A673 (cell line): ENCODE measurements at regions not wholly inside any gene's neighbourhood (a gene's known extent, or its start where the extent isn't known, plus 50 kb on each side); places are given as distances from the start of the nearest gene placed in this dataset.

Source experiments
- BruUV-seq: library from RNA; stranded (reverse); fragments of 400-500 nt; replicated peaks from 2 replicates; lab custom pipeline; 2021; lab: Mats Ljungman, UMichigan
- CTCF ChIA-PET: fragments of 300-600 bp; sonication (Branson Sonifier 250); formaldehyde crosslinking; loops from one replicate; lab custom pipeline; 2022; ENCODE audit warnings: antibody characterized with exemption; lab: Charles Lee
- POLR2A ChIA-PET: fragments of 300-600 bp; sonication (Branson Sonifier 250); formaldehyde crosslinking; loops from one replicate; lab custom pipeline; 2022; ENCODE audit warnings: antibody characterized with exemption; ENCODE audit not compliant: low non-redundant PET; lab: Charles Lee
- DNase-seq: peaks from one replicate; pipeline ENCODE4 v3.0.0-alpha.2; 2015; ENCODE audit warnings: low spot score
- H3K27ac ChIP-seq: fragments of 200-600 bp; sonication (generic); 2 replicates; pipeline ENCODE4 v1.5.1; 2016; ENCODE audit warnings: mixed run types, low read depth, mild to moderate bottlenecking, mixed read lengths, antibody characterized with exemption, low read length; ENCODE audit not compliant: poor library complexity, severe bottlenecking
- H3K27me3 ChIP-seq: fragments of 200-600 bp; sonication (generic); replicated peaks from 2 replicates; pipeline ENCODE4 v1.6.1; 2017; ENCODE audit warnings: mixed run types, low read depth, mild to moderate bottlenecking, mixed read lengths, antibody characterized with exemption, low read length; ENCODE audit not compliant: insufficient read depth, poor library complexity
- H3K36me3 ChIP-seq: fragments of 200-600 bp; sonication (generic); 2 replicates; pipeline ENCODE4 v1.6.1; 2016; ENCODE audit warnings: mixed run types, mild to moderate bottlenecking, mixed read lengths, antibody characterized with exemption, low read length; ENCODE audit not compliant: insufficient read depth, poor library complexity, severe bottlenecking
- H3K4me1 ChIP-seq: fragments of 200-600 bp; sonication (generic); 2 replicates; pipeline ENCODE4 v1.6.1; 2017; ENCODE audit warnings: mixed run types, mild to moderate bottlenecking, mixed read lengths, antibody characterized with exemption, low read length; ENCODE audit not compliant: insufficient read depth, poor library complexity, severe bottlenecking
- H3K4me3 ChIP-seq: fragments of 200-600 bp; sonication (generic); 2 replicates; pipeline ENCODE4 v1.5.1; 2016; ENCODE audit warnings: low read depth, mixed run types, mild to moderate bottlenecking, mixed read lengths, low read length; ENCODE audit not compliant: poor library complexity, severe bottlenecking
- H3K9me3 ChIP-seq: fragments of 200-600 bp; sonication (generic); 2 replicates; pipeline ENCODE4 v1.6.1; 2016; ENCODE audit warnings: mixed run types, low read depth, mild to moderate bottlenecking, mixed read lengths, antibody characterized with exemption, low read length; ENCODE audit not compliant: poor library complexity, severe bottlenecking
- CTCF ChIP-seq: fragments of 300-800, 200-600 bp; sonication (generic); conservative IDR thresholded peaks from 2 replicates; pipeline ENCODE4 v1.5.1; 2017; ENCODE audit warnings: low read depth, mild to moderate bottlenecking, antibody characterized with exemption, low read length, moderate library complexity, mixed read lengths
- EZH2 ChIP-seq: fragments of 200-600 bp; sonication (generic); IDR thresholded peaks from 2 replicates; pipeline ENCODE4 v1.6.1; 2017; ENCODE audit warnings: borderline replicate concordance, low read depth, mild to moderate bottlenecking, mixed read lengths, antibody characterized with exemption, low read length; ENCODE audit not compliant: poor library complexity, severe bottlenecking
- intact Hi-C: fragments of 100-400 bp; cut with micrococcal nuclease; formaldehyde crosslinking; loops from one replicate; pipeline ENCODE4 v1.10.0; 2022; ENCODE audit not compliant: unreplicated experiment

DNA sequence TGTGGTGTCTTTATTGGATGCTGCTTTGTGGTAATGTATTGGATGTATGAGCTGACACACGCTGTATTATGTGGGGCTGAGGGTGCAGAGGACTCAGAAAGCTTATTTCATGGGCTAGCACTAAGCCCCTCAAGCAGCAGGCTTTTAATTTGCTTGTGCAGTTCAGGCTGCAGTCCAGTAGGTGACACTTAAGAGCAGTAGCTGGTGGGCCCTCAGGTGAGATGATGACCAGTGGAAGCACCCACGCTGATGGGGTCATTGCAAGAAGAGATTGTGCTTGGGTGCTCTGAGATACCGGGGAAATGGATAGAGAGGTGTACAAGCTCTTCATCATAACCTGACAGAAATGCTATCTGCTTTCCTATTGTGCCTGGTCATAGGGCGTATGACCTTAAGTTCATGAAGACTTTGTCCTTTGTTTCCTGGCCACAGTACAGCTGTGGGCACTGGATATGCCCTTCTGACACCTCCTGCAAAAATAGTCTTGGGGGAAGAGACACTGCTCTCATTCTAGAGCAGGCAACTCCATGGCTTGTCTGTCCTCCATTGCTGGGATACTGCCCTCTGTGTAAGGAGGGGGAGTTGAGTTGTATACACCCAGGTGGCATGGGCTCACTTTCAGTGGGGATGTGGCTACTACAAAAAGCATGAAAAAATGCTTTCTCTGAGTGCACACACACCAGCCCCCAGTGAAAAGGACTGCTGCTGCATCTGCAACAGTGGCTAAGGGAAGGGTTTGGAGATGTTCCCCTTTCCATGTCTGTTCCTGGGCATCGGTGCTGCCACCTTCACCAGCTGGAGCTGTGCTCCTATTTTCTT, 205.7 kb upstream of the ZSWIM2 start:
- H3K36me3 ChIP-seq = no peaks in the 10 kb centered on the region
- H3K4me1 ChIP-seq = no peaks in the 10 kb centered on the region
- H3K9me3 ChIP-seq = no peaks in the 10 kb centered on the region
- no peak for DNase-seq
- ChIA-PET CTCF (no interaction called here), POLR2A (no interaction called here)
- TF ChIP-seq EZH2 (no peak), CTCF (no peak)
- H3K27me3 ChIP-seq = no peaks in the 10 kb centered on the region
- intact Hi-C loops = no loop called here
- no TSS peak for BruUV-seq
- no peak overlapping the region for H3K27ac ChIP-seq
- H3K4me3 ChIP-seq = no peak overlapping the region

DNA sequence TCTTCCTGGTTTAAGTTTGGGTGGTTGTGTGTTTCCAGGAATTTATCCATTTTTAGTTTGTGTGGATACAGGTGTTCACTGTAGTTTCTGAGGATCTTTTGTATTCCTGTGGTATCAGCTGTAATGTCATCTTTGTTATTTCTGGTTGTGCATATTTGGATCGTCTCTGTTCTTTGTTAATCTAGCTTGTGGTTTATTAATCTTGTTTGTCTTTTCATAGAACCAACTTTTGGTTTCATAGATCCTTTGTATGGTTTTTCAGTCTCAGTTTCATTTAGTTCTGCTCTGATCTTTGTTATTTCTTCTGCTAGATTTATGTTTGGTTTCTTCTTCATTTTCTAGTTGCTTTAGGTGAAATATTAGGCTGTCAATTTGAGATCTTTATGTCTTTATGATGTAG, 202.4 kb upstream of the ZSWIM2 start:
- no TSS peak for BruUV-seq
- TF ChIP-seq CTCF = no peak
- Histone ChIP-seq H3K4me3 (no peak overlapping the region), H3K27ac (no peak overlapping the region), H3K9me3 (no peaks in the 10 kb centered on the region), H3K27me3 (no peaks in the 10 kb centered on the region), H3K36me3 (no peaks in the 10 kb centered on the region), H3K4me1 (no peaks in the 10 kb centered on the region)
- ChIA-PET POLR2A (no interaction called here), CTCF (no interaction called here)
- DNase-seq = no peak
- intact Hi-C loops = no loop called here

DNA sequence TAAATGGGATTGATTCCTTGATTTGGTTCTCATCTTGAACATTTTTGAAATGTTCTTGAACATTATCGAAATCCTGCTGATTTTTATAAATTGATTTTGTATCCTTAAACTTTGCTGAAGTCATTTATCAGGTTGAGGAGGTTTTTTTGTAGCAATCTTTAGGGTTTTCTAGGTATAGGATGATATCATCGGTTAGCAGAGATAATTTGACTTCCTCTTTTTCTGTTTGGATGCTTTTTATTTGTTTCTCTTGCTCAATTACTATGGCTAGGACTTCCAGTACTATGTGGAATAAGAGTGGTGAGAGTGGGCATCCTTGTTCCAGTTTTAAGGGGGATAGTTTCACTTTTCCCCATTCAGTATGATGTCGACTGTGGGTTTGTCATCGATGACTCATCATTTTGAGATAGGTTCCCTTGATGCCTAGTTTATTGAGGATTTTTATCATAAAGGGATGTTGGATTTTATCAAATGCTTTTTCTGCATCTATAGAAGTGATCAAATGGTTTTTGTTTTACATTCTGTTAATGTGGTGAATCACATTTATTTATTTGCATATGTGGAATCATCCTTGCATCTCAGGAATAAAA, 201.5 kb upstream of the ZSWIM2 start:
- ChIA-PET CTCF (no interaction called here), POLR2A (no interaction called here)
- BruUV-seq = no TSS peak
- DNase-seq = no peak
- Histone ChIP-seq H3K36me3 (no peaks in the 10 kb centered on the region), H3K4me3 (no peak overlapping the region), H3K27ac (no peak overlapping the region), H3K27me3 (no peaks in the 10 kb centered on the region), H3K9me3 (no peaks in the 10 kb centered on the region), H3K4me1 (no peaks in the 10 kb centered on the region)
- intact Hi-C loops = no loop called here
- TF ChIP-seq EZH2 (no peak), CTCF (no peak)
